Stimulated activated CD4-positive, alpha-beta T cell treated with anti-CD3 and anti-CD28 coated beads, Interleukin-4, amount 100 ng/mL, for 4 hours (primary cell): ENCODE measurements at regions not wholly inside any gene's neighbourhood (a gene's known extent, or its start where the extent isn't known, plus 50 kb on each side); places are given as distances from the start of the nearest gene placed in this dataset.

Experiments
- DNase-seq, 2 experiments: peaks; one replicate each; pipeline ENCODE4 v3.0.0-alpha.2; 2020

- no peak for DNase-seq
Measured at GRCh38 chr2:71860381-71860926, 287.2 kb downstream of the CYP26B1 start.

GRCh38 chr2:71859211-71859847 is 288.3 kb downstream of the CYP26B1 start:
- DNase-seq = no peak

GRCh38 chr2:71858071-71858470 is 289.6 kb downstream of the CYP26B1 start:
- no peak for DNase-seq

- no peak for DNase-seq
Measured at GRCh38 chr2:71857636-71858035, 290.0 kb downstream of the CYP26B1 start.

GRCh38 chr2:71856773-71857525 is 290.7 kb downstream of the CYP26B1 start:
- no peak for DNase-seq

- DNase-seq = no peak
Measured at GRCh38 chr2:71853858-71854257, 293.8 kb downstream of the CYP26B1 start.

- no peak for DNase-seq
Measured at GRCh38 chr2:71852141-71852711, 295.4 kb downstream of the CYP26B1 start.

- no peak for DNase-seq
Measured at GRCh38 chr2:71851094-71851750, 296.4 kb downstream of the CYP26B1 start.

- no peak for DNase-seq
Measured at GRCh38 chr2:71850306-71850801, 297.3 kb downstream of the CYP26B1 start.

GRCh38 chr2:71849607-71850305 is 297.9 kb downstream of the CYP26B1 start:
- no peak for DNase-seq

- no peak for DNase-seq
Measured at GRCh38 chr2:71849111-71849510, 298.6 kb downstream of the CYP26B1 start.

- no peak for DNase-seq
Measured at GRCh38 chr2:71846669-71847291, 300.9 kb downstream of the CYP26B1 start.

GRCh38 chr2:71846072-71846471 is 301.6 kb downstream of the CYP26B1 start:
- DNase-seq = no peak

- DNase-seq = no peak
Measured at GRCh38 chr2:71844967-71845366, 302.7 kb downstream of the CYP26B1 start.

GRCh38 chr2:71843391-71843850 is 304.2 kb downstream of the CYP26B1 start:
- no peak for DNase-seq

- DNase-seq = no peak
Measured at GRCh38 chr2:71842744-71843143, 304.9 kb downstream of the CYP26B1 start.

- DNase-seq = no peak
Measured at GRCh38 chr2:71839826-71840225, 307.8 kb downstream of the CYP26B1 start.

GRCh38 chr2:71834796-71835195 is 312.9 kb downstream of the CYP26B1 start:
- DNase-seq = no peak

GRCh38 chr2:71833855-71834560 is 313.7 kb downstream of the CYP26B1 start:
- no peak for DNase-seq

- no peak for DNase-seq
Measured at GRCh38 chr2:71833272-71833671, 314.4 kb downstream of the CYP26B1 start.

- no peak for DNase-seq
Measured at GRCh38 chr2:71832844-71833243, 314.8 kb downstream of the CYP26B1 start.
